ENCODE measurements at regions not wholly inside any gene's neighbourhood (a gene's known extent, or its start where the extent isn't known, plus 50 kb on each side); places are given as distances from the start of the nearest gene placed in this dataset.

DNA sequence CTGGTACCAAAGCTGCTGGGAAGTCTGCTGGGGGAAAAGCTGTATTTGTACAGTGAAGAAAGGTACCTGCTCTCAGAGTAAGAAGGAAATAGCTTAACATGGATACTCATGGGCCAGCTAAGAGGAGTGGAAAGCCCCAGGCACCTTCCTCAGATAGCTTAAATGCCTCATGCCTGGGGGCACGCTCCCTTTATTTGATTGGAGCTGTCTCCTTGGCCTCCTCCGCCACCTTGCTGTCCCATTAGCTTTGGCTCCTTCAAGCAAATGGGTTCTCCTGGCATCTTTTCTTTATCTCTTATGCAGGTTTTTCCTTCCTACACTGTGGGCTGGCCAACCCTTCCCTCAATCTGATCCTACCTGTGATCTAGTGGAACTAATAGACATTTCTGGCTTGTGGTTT lies 318.5 kb downstream of the SH2D4B start:
- TF ChIP-seq, protein P1, sequence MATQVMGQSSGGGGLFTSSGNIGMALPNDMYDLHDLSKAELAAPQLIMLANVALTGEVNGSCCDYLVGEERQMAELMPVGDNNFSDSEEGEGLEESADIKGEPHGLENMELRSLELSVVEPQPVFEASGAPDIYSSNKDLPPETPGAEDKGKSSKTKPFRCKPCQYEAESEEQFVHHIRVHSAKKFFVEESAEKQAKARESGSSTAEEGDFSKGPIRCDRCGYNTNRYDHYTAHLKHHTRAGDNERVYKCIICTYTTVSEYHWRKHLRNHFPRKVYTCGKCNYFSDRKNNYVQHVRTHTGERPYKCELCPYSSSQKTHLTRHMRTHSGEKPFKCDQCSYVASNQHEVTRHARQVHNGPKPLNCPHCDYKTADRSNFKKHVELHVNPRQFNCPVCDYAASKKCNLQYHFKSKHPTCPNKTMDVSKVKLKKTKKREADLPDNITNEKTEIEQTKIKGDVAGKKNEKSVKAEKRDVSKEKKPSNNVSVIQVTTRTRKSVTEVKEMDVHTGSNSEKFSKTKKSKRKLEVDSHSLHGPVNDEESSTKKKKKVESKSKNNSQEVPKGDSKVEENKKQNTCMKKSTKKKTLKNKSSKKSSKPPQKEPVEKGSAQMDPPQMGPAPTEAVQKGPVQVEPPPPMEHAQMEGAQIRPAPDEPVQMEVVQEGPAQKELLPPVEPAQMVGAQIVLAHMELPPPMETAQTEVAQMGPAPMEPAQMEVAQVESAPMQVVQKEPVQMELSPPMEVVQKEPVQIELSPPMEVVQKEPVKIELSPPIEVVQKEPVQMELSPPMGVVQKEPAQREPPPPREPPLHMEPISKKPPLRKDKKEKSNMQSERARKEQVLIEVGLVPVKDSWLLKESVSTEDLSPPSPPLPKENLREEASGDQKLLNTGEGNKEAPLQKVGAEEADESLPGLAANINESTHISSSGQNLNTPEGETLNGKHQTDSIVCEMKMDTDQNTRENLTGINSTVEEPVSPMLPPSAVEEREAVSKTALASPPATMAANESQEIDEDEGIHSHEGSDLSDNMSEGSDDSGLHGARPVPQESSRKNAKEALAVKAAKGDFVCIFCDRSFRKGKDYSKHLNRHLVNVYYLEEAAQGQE (IDR thresholded peaks at IDR 0.05; ENCODE audit: low read depth), result no peak
- TF ChIP-seq EP300 (IDR thresholded peaks at IDR 0.05; ENCODE audit: borderline replicate concordance) (no peak), FOXM1 (IDR thresholded peaks at IDR 0.05; ENCODE audit: borderline replicate concordance, low read depth) (no peak)
- TF ChIP-seq, protein P2, sequence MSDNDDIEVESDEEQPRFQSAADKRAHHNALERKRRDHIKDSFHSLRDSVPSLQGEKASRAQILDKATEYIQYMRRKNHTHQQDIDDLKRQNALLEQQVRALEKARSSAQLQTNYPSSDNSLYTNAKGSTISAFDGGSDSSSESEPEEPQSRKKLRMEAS (IDR thresholded peaks at IDR 0.05), result no peak

Data from Ishikawa (cell line).